HL-60 (cell line): ENCODE measurements at regions not wholly inside any gene's neighbourhood (a gene's known extent, or its start where the extent isn't known, plus 50 kb on each side); places are given as distances from the start of the nearest gene placed in this dataset.

ENCODE experiments used
- DNase-seq, 2 experiments: peaks; one replicate each; pipeline ENCODE4 v3.0.0-alpha.2; 2010 to 2020; ENCODE audit warnings: low read depth in 1 of 2, low spot score in 1 of 2
- H3K27ac ChIP-seq: fragments of 250-450 bp; sonication (Bioruptor Pico); replicated peaks from 2 replicates; pipeline ENCODE4 v1.5.1; 2020; ENCODE audit warnings: mild to moderate bottlenecking, moderate library complexity
- H3K27me3 ChIP-seq: fragments of 250-450 bp; sonication (Bioruptor Pico); 2 replicates; pipeline ENCODE4 v1.5.1; 2021; ENCODE audit warnings: mild to moderate bottlenecking, moderate library complexity; ENCODE audit not compliant: insufficient read depth, poor library complexity, severe bottlenecking
- H3K4me3 ChIP-seq: replicated peaks from 2 replicates; pipeline ENCODE4 v1.5.1; 2011; ENCODE audit warnings: mild to moderate bottlenecking, control low read depth, low read length; ENCODE audit not compliant: insufficient read depth
- CTCF ChIP-seq: IDR thresholded peaks from one replicate; pipeline ENCODE4 v1.5.1; 2011; ENCODE audit warnings: low read length, control low read depth, inconsistent platforms; ENCODE audit not compliant: insufficient read depth
- GABPA ChIP-seq: IDR thresholded peaks from 2 replicates; pipeline ENCODE4 v1.6.1; 2012; ENCODE audit warnings: low read depth
- POLR2AphosphoS5 ChIP-seq: IDR thresholded peaks from 2 replicates; pipeline ENCODE4 v1.6.1; 2012; ENCODE audit warnings: low read depth
- SPI1 ChIP-seq: IDR thresholded peaks from 2 replicates; pipeline ENCODE4 v1.6.1; 2012; ENCODE audit warnings: low read depth, mild to moderate bottlenecking, borderline replicate concordance
- TF ChIP-seq, protein P1 (sequence below): IDR thresholded peaks from 2 replicates; pipeline ENCODE4 v1.6.1; 2012; ENCODE audit warnings: low read depth; ENCODE audit not compliant: insufficient replicate concordance

- Histone ChIP-seq H3K27me3 (no peaks in the 10 kb centered on the region), H3K27ac (no peak overlapping the region), H3K4me3 (no peak overlapping the region)
- DNase-seq: no peak
- no peak for TF ChIP-seq SPI1
- TF ChIP-seq, protein P1, sequence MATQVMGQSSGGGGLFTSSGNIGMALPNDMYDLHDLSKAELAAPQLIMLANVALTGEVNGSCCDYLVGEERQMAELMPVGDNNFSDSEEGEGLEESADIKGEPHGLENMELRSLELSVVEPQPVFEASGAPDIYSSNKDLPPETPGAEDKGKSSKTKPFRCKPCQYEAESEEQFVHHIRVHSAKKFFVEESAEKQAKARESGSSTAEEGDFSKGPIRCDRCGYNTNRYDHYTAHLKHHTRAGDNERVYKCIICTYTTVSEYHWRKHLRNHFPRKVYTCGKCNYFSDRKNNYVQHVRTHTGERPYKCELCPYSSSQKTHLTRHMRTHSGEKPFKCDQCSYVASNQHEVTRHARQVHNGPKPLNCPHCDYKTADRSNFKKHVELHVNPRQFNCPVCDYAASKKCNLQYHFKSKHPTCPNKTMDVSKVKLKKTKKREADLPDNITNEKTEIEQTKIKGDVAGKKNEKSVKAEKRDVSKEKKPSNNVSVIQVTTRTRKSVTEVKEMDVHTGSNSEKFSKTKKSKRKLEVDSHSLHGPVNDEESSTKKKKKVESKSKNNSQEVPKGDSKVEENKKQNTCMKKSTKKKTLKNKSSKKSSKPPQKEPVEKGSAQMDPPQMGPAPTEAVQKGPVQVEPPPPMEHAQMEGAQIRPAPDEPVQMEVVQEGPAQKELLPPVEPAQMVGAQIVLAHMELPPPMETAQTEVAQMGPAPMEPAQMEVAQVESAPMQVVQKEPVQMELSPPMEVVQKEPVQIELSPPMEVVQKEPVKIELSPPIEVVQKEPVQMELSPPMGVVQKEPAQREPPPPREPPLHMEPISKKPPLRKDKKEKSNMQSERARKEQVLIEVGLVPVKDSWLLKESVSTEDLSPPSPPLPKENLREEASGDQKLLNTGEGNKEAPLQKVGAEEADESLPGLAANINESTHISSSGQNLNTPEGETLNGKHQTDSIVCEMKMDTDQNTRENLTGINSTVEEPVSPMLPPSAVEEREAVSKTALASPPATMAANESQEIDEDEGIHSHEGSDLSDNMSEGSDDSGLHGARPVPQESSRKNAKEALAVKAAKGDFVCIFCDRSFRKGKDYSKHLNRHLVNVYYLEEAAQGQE: no peak
- no peak for TF ChIP-seq POLR2AphosphoS5
- TF ChIP-seq GABPA: no peak
- TF ChIP-seq CTCF: no peak
These were observed 817.0 kb downstream of the FLRT2 start for GRCh38 chr14:86346818-86347384.

- DNase-seq: no peak
- Histone ChIP-seq H3K27ac (no peak overlapping the region), H3K27me3 (no peaks in the 10 kb centered on the region), H3K4me3 (no peak overlapping the region)
- TF ChIP-seq GABPA (no peak), SPI1 (no peak), CTCF (no peak), POLR2AphosphoS5 (no peak)
- TF ChIP-seq, protein P1: no peak
These were observed 804.4 kb downstream of the FLRT2 start for GRCh38 chr14:86334355-86334754.

DNA sequence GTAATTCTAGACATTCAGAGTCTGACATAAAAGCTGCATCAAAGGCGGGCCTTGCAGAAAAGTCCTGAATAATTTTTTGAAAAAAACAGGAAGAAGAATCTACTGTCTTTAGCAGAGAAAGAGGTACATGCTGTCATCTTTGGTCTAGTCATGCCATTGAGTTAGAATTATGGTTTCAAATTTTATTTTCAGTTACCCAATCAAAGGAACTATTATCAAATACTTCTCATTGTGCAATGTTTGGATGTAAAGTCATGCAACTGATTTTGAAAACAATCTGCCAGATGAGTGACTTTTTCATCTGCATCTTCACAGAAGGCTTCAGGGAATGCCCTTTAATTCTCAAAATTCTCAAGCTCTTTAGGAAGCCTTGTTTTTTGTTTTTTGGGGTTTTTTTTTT is 803.5 kb downstream of the FLRT2 start:
- Histone ChIP-seq H3K27ac (no peak overlapping the region), H3K27me3 (no peaks in the 10 kb centered on the region), H3K4me3 (no peak overlapping the region)
- no peak for TF ChIP-seq POLR2AphosphoS5
- DNase-seq: no peak

DNA sequence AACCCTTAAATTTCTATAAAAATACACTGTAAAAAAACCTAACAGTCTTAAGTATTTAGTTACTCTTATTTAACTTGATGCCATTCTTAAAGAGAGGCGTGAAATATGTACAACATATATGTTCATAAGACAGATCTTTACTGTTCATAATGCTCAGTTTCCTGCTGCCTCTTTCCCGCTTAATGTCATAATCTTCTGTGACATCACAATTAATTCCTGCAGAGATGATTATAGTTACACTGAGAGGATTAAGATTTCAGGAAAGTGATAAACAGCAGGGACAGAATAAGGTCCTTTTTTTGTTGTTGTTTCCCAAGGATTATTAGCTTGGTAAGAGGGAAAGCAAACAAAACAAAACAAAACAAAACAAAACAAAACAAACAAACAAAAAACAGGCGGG is 801.4 kb downstream of the FLRT2 start:
- no peak overlapping the region for H3K27ac ChIP-seq
- no peak for TF ChIP-seq POLR2AphosphoS5
- TF ChIP-seq, protein P1: no peak
- no peak for TF ChIP-seq CTCF
- no peak for TF ChIP-seq SPI1
- no peak for TF ChIP-seq GABPA
- no peak overlapping the region for H3K4me3 ChIP-seq
- no peaks in the 10 kb centered on the region for H3K27me3 ChIP-seq
- no peak for DNase-seq
